Upper lobe of left lung (tissue), 6 donors: ENCODE measurements at regions not wholly inside any gene's neighbourhood (a gene's known extent, or its start where the extent isn't known, plus 50 kb on each side); places are given as distances from the start of the nearest gene placed in this dataset.
"Not testable (repeated sequence)": the region's sequence is repeated elsewhere in the genome, so short reads cannot be mapped to it uniquely, and the experiment has no call there.

Experiments used
- ATAC-seq, 2 donors: fragments of 200-7000 bp; cut with Tn5 transposase; one replicate each; pipeline ENCODE4 v1.9.1; 2022; ENCODE audit warnings: mild to moderate bottlenecking in 2 of 2, moderate library complexity in 2 of 2; ENCODE audit not compliant: low FRiP score in 2 of 2
- DNase-seq, 2 donors: peaks; one replicate each; pipeline ENCODE4 v3.0.0-alpha.2; 2019 to 2020
- H3K27ac ChIP-seq, 4 donors: fragments of 200-600 bp; sonication (generic); one replicate each; pipeline ENCODE4 v1.5.1; 2016 to 2019
- H3K27me3 ChIP-seq, 4 donors: fragments of 200-600 bp; sonication (generic); one replicate each; pipeline ENCODE4 v1.5.1; 2017 to 2019
- H3K36me3 ChIP-seq, 4 donors: fragments of 200-600 bp; sonication (generic); one replicate each; pipeline ENCODE4 v1.5.1; 2016 to 2019
- H3K4me1 ChIP-seq, 4 donors: fragments of 200-600 bp; sonication (generic); one replicate each; pipeline ENCODE4 v1.5.1; 2018 to 2019
- H3K4me3 ChIP-seq, 4 donors: fragments of 200-600 bp; sonication (generic); one replicate each; pipeline ENCODE4 v1.5.1; 2017 to 2019; ENCODE audit warnings: mild to moderate bottlenecking in 2 of 4, moderate library complexity in 1 of 4
- H3K9me3 ChIP-seq, 4 donors: fragments of 200-600 bp; sonication (generic); one replicate each; pipeline ENCODE4 v1.5.1; 2018 to 2019
- EP300 ChIP-seq, 4 donors: sonication (generic); formaldehyde crosslinking; IDR thresholded peaks; one replicate each; pipeline ENCODE4 v1.5.1; 2017; ENCODE audit warnings: antibody characterized with exemption in 4 of 4, control low read depth in 2 of 4
- POLR2A ChIP-seq, 4 donors: fragments of 450-650 bp; IDR thresholded peaks; one replicate each; pipeline ENCODE4 v1.5.1; 2016 to 2017; ENCODE audit warnings: antibody characterized with exemption in 4 of 4, mild to moderate bottlenecking in 2 of 4
- POLR2AphosphoS5 ChIP-seq, 2 donors: sonication (generic); formaldehyde crosslinking; IDR thresholded peaks; one replicate each; pipeline ENCODE4 v1.5.1; 2017; ENCODE audit warnings: antibody characterized with exemption in 2 of 2
- WGBS, 2 donors: methylation state at CpG; one replicate each; pipeline ENCODE4 v1.1.5; 2017 to 2018; 5-methylcytosine and 5-hydroxymethylcytosine counted together
- TF ChIP-seq, protein P1 (sequence below), 6 experiments: fragments of 450-650 bp in 4 of 6; fragments of 200-600 bp in 2 of 6; sonication (generic) in 2 of 6; IDR thresholded peaks; one replicate each; pipeline ENCODE4 v1.5.1; 2016 to 2019; ENCODE audit warnings: antibody characterized with exemption in 6 of 6
- donor health status: DM: no; HTN: no; CAD: no; lungs with moderate emphysema.
- donor health status: DM: no; HTN: yes; CAD: no; lungs with severe emphysema.

DNA sequence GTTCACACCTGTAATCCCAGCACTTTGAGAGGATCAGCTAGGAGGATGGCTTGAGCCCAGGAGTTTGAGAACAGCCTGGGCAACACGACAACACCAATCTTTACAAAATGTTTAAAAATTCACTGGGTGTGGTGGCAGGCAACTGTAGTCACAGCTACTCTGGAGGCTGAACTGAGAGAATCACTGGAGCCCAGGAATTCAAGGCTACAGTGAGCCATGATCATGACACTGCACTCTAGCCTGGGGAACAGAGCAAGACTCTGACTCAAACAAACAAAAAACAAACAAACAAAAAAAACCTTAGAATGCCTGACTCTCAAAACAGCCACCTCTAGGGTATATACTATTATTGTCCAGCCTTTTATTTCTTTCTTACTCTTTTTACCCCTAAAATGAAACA, 56.5 kb upstream of the PAPSS2 start:
- Histone ChIP-seq H3K27me3 (no peaks in the 10 kb centered on the region), H3K36me3 (no peaks in the 10 kb centered on the region), H3K9me3 (no peaks in the 10 kb centered on the region), H3K4me1 (peaks cover 0 to 9% (median 8%) of the 10 kb centered on the region in 4 donors), H3K4me3 (no peak overlapping the region), H3K27ac (no peak overlapping the region)
- DNase-seq: no peak
- 48 to 78% methylated on average over 1 of the region's 1 CpG for WGBS, 2 donors
- TF ChIP-seq EP300 (IDR thresholded peaks at IDR 0.05) (no peak), POLR2A (IDR thresholded peaks at IDR 0.05) (no peak), POLR2AphosphoS5 (IDR thresholded peaks at IDR 0.05) (no peak)
- TF ChIP-seq, protein P1, sequence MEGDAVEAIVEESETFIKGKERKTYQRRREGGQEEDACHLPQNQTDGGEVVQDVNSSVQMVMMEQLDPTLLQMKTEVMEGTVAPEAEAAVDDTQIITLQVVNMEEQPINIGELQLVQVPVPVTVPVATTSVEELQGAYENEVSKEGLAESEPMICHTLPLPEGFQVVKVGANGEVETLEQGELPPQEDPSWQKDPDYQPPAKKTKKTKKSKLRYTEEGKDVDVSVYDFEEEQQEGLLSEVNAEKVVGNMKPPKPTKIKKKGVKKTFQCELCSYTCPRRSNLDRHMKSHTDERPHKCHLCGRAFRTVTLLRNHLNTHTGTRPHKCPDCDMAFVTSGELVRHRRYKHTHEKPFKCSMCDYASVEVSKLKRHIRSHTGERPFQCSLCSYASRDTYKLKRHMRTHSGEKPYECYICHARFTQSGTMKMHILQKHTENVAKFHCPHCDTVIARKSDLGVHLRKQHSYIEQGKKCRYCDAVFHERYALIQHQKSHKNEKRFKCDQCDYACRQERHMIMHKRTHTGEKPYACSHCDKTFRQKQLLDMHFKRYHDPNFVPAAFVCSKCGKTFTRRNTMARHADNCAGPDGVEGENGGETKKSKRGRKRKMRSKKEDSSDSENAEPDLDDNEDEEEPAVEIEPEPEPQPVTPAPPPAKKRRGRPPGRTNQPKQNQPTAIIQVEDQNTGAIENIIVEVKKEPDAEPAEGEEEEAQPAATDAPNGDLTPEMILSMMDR (IDR thresholded peaks at IDR 0.05): no peak
- ATAC-seq: peak in 1 of 2 donors; percentile 60

- Histone ChIP-seq H3K36me3 (no peaks in the 10 kb centered on the region), H3K4me3 (no peak overlapping the region), H3K4me1 (peaks cover 0 to 9% (median 8%) of the 10 kb centered on the region in 4 donors), H3K27me3 (no peaks in the 10 kb centered on the region), H3K27ac (no peak overlapping the region), H3K9me3 (no peaks in the 10 kb centered on the region)
- TF ChIP-seq, protein P1 (IDR thresholded peaks at IDR 0.05): no peak
- TF ChIP-seq POLR2A (IDR thresholded peaks at IDR 0.05) (no peak), EP300 (IDR thresholded peaks at IDR 0.05) (no peak), POLR2AphosphoS5 (IDR thresholded peaks at IDR 0.05) (no peak)
- DNase-seq (no peak), ATAC-seq (peak in 1 of 2 donors; percentile 78)
- WGBS, 2 donors: 90 to 91% methylated on average over 4 of the region's 4 CpGs
These were observed 55.9 kb upstream of the PAPSS2 start for GRCh38 chr10:87603769-87604168.

- Histone ChIP-seq H3K9me3 (no peaks in the 10 kb centered on the region), H3K27me3 (no peaks in the 10 kb centered on the region), H3K36me3 (no peaks in the 10 kb centered on the region), H3K4me3 (no peak overlapping the region), H3K4me1 (peaks cover 0 to 14% (median 8%) of the 10 kb centered on the region in 4 donors), H3K27ac (peak overlapping the region in 1 of 4 donors; percentile 1)
- DNase-seq (no peak), ATAC-seq (no peak)
- TF ChIP-seq POLR2AphosphoS5 (IDR thresholded peaks at IDR 0.05) (no peak), EP300 (IDR thresholded peaks at IDR 0.05) (no peak), POLR2A (IDR thresholded peaks at IDR 0.05) (no peak)
- TF ChIP-seq, protein P1 (IDR thresholded peaks at IDR 0.05): no peak
- 73 to 82% methylated on average over 4 of the region's 4 CpGs for WGBS, 2 donors
These were observed 53.9 kb upstream of the PAPSS2 start for GRCh38 chr10:87605628-87606251.

DNA sequence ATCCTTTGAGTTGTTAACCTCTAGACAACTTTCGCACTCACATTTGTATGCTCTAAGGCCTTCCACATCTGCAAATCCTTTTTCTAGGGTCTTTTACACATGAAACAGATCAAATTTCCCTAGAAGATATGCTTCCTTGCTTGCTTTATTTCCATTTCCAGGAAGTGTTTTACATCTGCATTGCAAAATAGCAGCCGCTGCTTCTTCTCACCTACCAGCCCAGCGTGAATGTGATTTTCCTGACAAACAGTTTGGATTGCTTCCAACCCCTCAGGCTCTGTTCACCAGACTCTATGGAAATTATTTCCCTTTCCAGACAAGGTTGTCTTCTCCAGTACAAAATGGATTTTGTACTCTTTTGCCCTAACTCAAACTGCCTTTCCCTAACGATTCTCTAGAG, 50.9 kb upstream of the PAPSS2 start:
- H3K27ac ChIP-seq: no peak overlapping the region
- WGBS, 2 donors: 71% methylated on average over 4 of the region's 4 CpGs
- H3K4me1 ChIP-seq: peaks cover 0 to 14% (median 8%) of the 10 kb centered on the region in 4 donors
- peaks cover 0 to 4% (median 0%) of the 10 kb centered on the region in 4 donors for H3K9me3 ChIP-seq
- no peaks in the 10 kb centered on the region for H3K36me3 ChIP-seq
- no peaks in the 10 kb centered on the region for H3K27me3 ChIP-seq
- ATAC-seq (no peak), DNase-seq (peak in 1 of 2 donors; percentile 35)
- H3K4me3 ChIP-seq: no peak overlapping the region
- TF ChIP-seq, protein P1 (IDR thresholded peaks at IDR 0.05): no peak
- no peak for TF ChIP-seq EP300 (IDR thresholded peaks at IDR 0.05)
- TF ChIP-seq POLR2A (IDR thresholded peaks at IDR 0.05): no peak
- TF ChIP-seq POLR2AphosphoS5 (IDR thresholded peaks at IDR 0.05): no peak

DNA sequence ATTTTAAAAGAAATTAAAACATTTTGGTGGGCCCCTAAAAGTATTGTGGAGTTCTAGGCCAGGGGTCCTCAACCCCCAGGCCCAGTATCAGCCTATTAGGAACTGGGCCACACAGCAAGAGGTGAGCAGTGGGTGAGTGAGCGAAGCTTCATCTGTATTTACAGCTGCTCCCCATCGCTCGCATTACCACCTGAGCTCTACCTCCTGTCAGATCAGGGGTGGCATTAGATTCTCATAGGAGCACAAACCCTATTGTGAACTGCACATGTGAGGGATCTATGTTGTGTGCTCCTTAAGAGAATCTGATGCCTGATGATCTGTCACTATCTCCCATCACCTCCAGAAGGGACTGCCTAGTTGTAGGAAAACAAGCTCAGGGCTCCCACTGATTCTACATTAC, 50.1 kb upstream of the PAPSS2 start:
- H3K27me3 ChIP-seq, ATAC-seq, H3K27ac ChIP-seq, H3K4me3 ChIP-seq, DNase-seq, H3K36me3 ChIP-seq, H3K9me3 ChIP-seq: not testable (repeated sequence)
- peaks cover 0 to 14% (median 8%) of the 10 kb centered on the region in 4 donors for H3K4me1 ChIP-seq
- WGBS, 2 donors: 95 to 100% methylated on average over 3 of the region's 3 CpGs
